OCI-LY1 (cell line): ENCODE measurements at regions not wholly inside any gene's neighbourhood (a gene's known extent, or its start where the extent isn't known, plus 50 kb on each side); places are given as distances from the start of the nearest gene placed in this dataset.
"Not testable (repeated sequence)": the region's sequence is repeated elsewhere in the genome, so short reads cannot be mapped to it uniquely, and the experiment has no call there.

Source experiments
- H2AFZ ChIP-seq: fragments of 200-600 bp; sonication (generic), shearing (Covaris generic); 2 replicates; pipeline ENCODE4 v1.6.0; 2014; ENCODE audit warnings: antibody characterized with exemption, mild to moderate bottlenecking, low read length
- H3F3A ChIP-seq: fragments of 200-600 bp; sonication (generic), shearing (Covaris generic); 2 replicates; pipeline ENCODE4 v1.6.0; 2014; ENCODE audit warnings: mild to moderate bottlenecking, antibody characterized with exemption, low read length, moderate library complexity; ENCODE audit not compliant: insufficient read depth
- H3K27ac ChIP-seq: fragments of 200-600 bp; sonication (generic); 2 replicates; pipeline ENCODE4 v1.5.1; 2014; ENCODE audit warnings: low read length, mixed run types, mild to moderate bottlenecking, low read depth; ENCODE audit not compliant: poor library complexity, severe bottlenecking
- H3K27me3 ChIP-seq: fragments of 200-600 bp; sonication (generic); 2 replicates; pipeline ENCODE4 v1.6.0; 2014; ENCODE audit warnings: antibody characterized with exemption, mild to moderate bottlenecking, low read length, moderate library complexity; ENCODE audit not compliant: insufficient read depth
- H3K36me3 ChIP-seq: fragments of 200-600 bp; sonication (generic); 2 replicates; pipeline ENCODE4 v1.6.1; 2014; ENCODE audit warnings: mild to moderate bottlenecking, antibody characterized with exemption, low read length, moderate library complexity, mixed read lengths; ENCODE audit not compliant: insufficient read depth
- H3K4me1 ChIP-seq: fragments of 200-600 bp; sonication (generic); 2 replicates; pipeline ENCODE4 v1.5.1; 2014; ENCODE audit warnings: mild to moderate bottlenecking, low read length, moderate library complexity; ENCODE audit not compliant: insufficient read depth, severe bottlenecking
- H3K4me2 ChIP-seq: fragments of 200-600 bp; sonication (generic), shearing (Covaris generic); 2 replicates; pipeline ENCODE4 v1.6.1; 2014; ENCODE audit warnings: low read length
- H3K4me3 ChIP-seq: fragments of 200-600 bp; sonication (generic); 2 replicates; pipeline ENCODE4 v1.5.1; 2014; ENCODE audit warnings: low read length, low read depth, mild to moderate bottlenecking, mixed read lengths; ENCODE audit not compliant: poor library complexity, severe bottlenecking
- H3K79me2 ChIP-seq: fragments of 200-600 bp; shearing (Covaris generic); 2 replicates; pipeline ENCODE4 v1.6.1; 2016; ENCODE audit warnings: mixed run types, low read length, mixed read lengths; ENCODE audit not compliant: insufficient read depth
- H3K9ac ChIP-seq: fragments of 200-600 bp; sonication (generic), shearing (Covaris generic); 2 replicates; pipeline ENCODE4 v1.6.1; 2014; ENCODE audit warnings: mild to moderate bottlenecking, low read length, mixed read lengths
- H3K9me2 ChIP-seq: fragments of 200-600 bp; sonication (generic), shearing (Covaris generic); 2 replicates; pipeline ENCODE4 v1.6.1; 2014; ENCODE audit warnings: low read depth, mild to moderate bottlenecking, low read length, mixed read lengths
- H3K9me3 ChIP-seq: fragments of 200-600 bp; shearing (Covaris generic); 2 replicates; pipeline ENCODE4 v1.6.1; 2014; ENCODE audit warnings: low read length, mixed read lengths
- H4K20me1 ChIP-seq: fragments of 200-600 bp; sonication (generic), shearing (Covaris generic); 2 replicates; pipeline ENCODE4 v1.6.0; 2016; ENCODE audit warnings: mild to moderate bottlenecking, low read length; ENCODE audit not compliant: insufficient read depth
- EZH2 ChIP-seq: fragments of 200-600 bp; sonication (generic), shearing (Covaris generic); IDR thresholded peaks from 2 replicates; pipeline ENCODE4 v1.8.0; 2017; ENCODE audit warnings: borderline replicate concordance, mixed run types, mild to moderate bottlenecking, antibody characterized with exemption, low read length, moderate library complexity, mixed read lengths
- TF ChIP-seq, protein P1 (sequence below): fragments of 200-600 bp; sonication (generic), shearing (Covaris generic); IDR thresholded peaks from 2 replicates; pipeline ENCODE4 v1.5.1; 2017; ENCODE audit warnings: mild to moderate bottlenecking, antibody characterized with exemption, low read length, moderate library complexity, mixed read lengths

GRCh38 chr11:87596176-87596575 is 558.4 kb downstream of the TMEM135 start:
- Histone ChIP-seq H3F3A (no peaks in the 10 kb centered on the region), H3K4me2 (no peak overlapping the region), H3K9me2 (no peaks in the 10 kb centered on the region), H3K79me2 (no peaks in the 10 kb centered on the region), H3K9me3 (no peaks in the 10 kb centered on the region), H3K9ac (no peak overlapping the region), H3K4me1 (no peaks in the 10 kb centered on the region), H3K27me3 (no peaks in the 10 kb centered on the region), H3K27ac (no peak overlapping the region), H2AFZ (no peak overlapping the region), H3K4me3 (no peak overlapping the region), H4K20me1 (no peaks in the 10 kb centered on the region), H3K36me3 (no peaks in the 10 kb centered on the region)
- no peak for TF ChIP-seq EZH2
- TF ChIP-seq, protein P1, sequence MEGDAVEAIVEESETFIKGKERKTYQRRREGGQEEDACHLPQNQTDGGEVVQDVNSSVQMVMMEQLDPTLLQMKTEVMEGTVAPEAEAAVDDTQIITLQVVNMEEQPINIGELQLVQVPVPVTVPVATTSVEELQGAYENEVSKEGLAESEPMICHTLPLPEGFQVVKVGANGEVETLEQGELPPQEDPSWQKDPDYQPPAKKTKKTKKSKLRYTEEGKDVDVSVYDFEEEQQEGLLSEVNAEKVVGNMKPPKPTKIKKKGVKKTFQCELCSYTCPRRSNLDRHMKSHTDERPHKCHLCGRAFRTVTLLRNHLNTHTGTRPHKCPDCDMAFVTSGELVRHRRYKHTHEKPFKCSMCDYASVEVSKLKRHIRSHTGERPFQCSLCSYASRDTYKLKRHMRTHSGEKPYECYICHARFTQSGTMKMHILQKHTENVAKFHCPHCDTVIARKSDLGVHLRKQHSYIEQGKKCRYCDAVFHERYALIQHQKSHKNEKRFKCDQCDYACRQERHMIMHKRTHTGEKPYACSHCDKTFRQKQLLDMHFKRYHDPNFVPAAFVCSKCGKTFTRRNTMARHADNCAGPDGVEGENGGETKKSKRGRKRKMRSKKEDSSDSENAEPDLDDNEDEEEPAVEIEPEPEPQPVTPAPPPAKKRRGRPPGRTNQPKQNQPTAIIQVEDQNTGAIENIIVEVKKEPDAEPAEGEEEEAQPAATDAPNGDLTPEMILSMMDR: no peak

- no peak for TF ChIP-seq EZH2
- TF ChIP-seq, protein P1: no peak
- Histone ChIP-seq H2AFZ (no peak overlapping the region), H3F3A (no peaks in the 10 kb centered on the region), H3K4me2 (no peak overlapping the region), H3K27me3 (no peaks in the 10 kb centered on the region), H3K9me2 (no peaks in the 10 kb centered on the region), H3K36me3 (no peaks in the 10 kb centered on the region), H3K9ac (no peak overlapping the region), H3K4me3 (no peak overlapping the region), H3K4me1 (no peaks in the 10 kb centered on the region), H4K20me1 (no peaks in the 10 kb centered on the region), H3K79me2 (no peaks in the 10 kb centered on the region), H3K27ac (no peak overlapping the region), H3K9me3 (no peaks in the 10 kb centered on the region)
Measured at GRCh38 chr11:87589082-87589481, 551.3 kb downstream of the TMEM135 start.

DNA sequence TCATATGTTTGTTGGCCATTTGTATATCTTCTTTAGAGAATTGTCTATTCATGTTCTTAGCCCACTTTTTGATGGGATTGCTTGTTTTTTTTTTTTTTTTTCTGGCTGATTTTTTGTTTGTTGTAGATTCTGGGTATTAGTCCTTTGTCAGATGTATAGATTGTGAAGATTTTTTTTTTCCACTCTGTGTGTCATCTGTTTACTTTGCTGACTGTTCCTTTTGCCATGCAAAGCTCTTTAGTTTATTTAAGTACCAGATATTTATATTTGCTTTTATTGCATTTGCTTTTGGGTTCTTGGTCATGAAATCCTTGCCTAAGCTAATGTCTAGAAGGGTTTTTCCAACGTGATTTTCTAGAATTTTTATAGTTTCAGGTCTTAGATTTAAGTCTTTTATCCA is 547.9 kb downstream of the TMEM135 start:
- not testable (repeated sequence) for H3K27me3 ChIP-seq, H3K9me3 ChIP-seq, H3F3A ChIP-seq, H3K9me2 ChIP-seq, H3K4me1 ChIP-seq, H3K27ac ChIP-seq, H3K9ac ChIP-seq, H4K20me1 ChIP-seq, H2AFZ ChIP-seq, H3K79me2 ChIP-seq, H3K4me2 ChIP-seq, H3K36me3 ChIP-seq, H3K4me3 ChIP-seq

- H3K27me3 ChIP-seq: no peaks in the 10 kb centered on the region
- H3K27ac ChIP-seq: no peak overlapping the region
- H3K9ac ChIP-seq: no peak overlapping the region
- H3K4me1 ChIP-seq: no peaks in the 10 kb centered on the region
- H3K36me3 ChIP-seq: no peaks in the 10 kb centered on the region
- no peak overlapping the region for H2AFZ ChIP-seq
- H3K9me2 ChIP-seq: no peaks in the 10 kb centered on the region
- H3K79me2 ChIP-seq: no peaks in the 10 kb centered on the region
- no peaks in the 10 kb centered on the region for H3K9me3 ChIP-seq
- no peak overlapping the region for H3K4me3 ChIP-seq
- no peaks in the 10 kb centered on the region for H3F3A ChIP-seq
- no peak overlapping the region for H3K4me2 ChIP-seq
- H4K20me1 ChIP-seq: no peaks in the 10 kb centered on the region
- TF ChIP-seq, protein P1: no peak
- no peak for TF ChIP-seq EZH2
Measured at GRCh38 chr11:87583931-87584330, 546.2 kb downstream of the TMEM135 start.
